DOHH2 (cell line): ENCODE measurements at regions not wholly inside any gene's neighbourhood (a gene's known extent, or its start where the extent isn't known, plus 50 kb on each side); places are given as distances from the start of the nearest gene placed in this dataset.

Source experiments
- H3F3A ChIP-seq: fragments of 200-600 bp; sonication (generic), shearing (Covaris generic); 2 replicates; pipeline ENCODE4 v1.6.0; 2016; ENCODE audit warnings: antibody characterized with exemption, mild to moderate bottlenecking; ENCODE audit not compliant: control insufficient read depth, insufficient read depth
- H3K27ac ChIP-seq: fragments of 200-600 bp; sonication (generic); 2 replicates; pipeline ENCODE4 v1.5.1; 2014; ENCODE audit warnings: low read depth, mild to moderate bottlenecking, low read length, moderate library complexity
- H3K27me3 ChIP-seq: fragments of 200-600 bp; sonication (generic); 2 replicates; pipeline ENCODE4 v1.6.1; 2014; ENCODE audit warnings: mild to moderate bottlenecking, low read length, mixed read lengths; ENCODE audit not compliant: control insufficient read depth
- H3K36me3 ChIP-seq: fragments of 200-600 bp; sonication (generic); 2 replicates; pipeline ENCODE4 v1.6.1; 2014; ENCODE audit warnings: mild to moderate bottlenecking, low read length, moderate library complexity, mixed read lengths; ENCODE audit not compliant: control insufficient read depth
- H3K4me1 ChIP-seq: fragments of 200-600 bp; sonication (generic); 2 replicates; pipeline ENCODE4 v1.6.1; 2014; ENCODE audit warnings: mild to moderate bottlenecking, low read length, mixed read lengths; ENCODE audit not compliant: control insufficient read depth
- H3K4me2 ChIP-seq: fragments of 200-600 bp; sonication (generic); 2 replicates; pipeline ENCODE4 v1.6.0; 2014; ENCODE audit warnings: mild to moderate bottlenecking, low read length, moderate library complexity
- H3K4me3 ChIP-seq: fragments of 200-600 bp; sonication (generic); 2 replicates; pipeline ENCODE4 v1.5.1; 2014; ENCODE audit warnings: mild to moderate bottlenecking, low read length, mixed read lengths
- H3K79me2 ChIP-seq: fragments of 200-600 bp; sonication (generic); 2 replicates; pipeline ENCODE4 v1.6.1; 2014; ENCODE audit warnings: mild to moderate bottlenecking, low read length, mixed read lengths; ENCODE audit not compliant: control insufficient read depth
- H3K9me2 ChIP-seq: fragments of 200-600 bp; sonication (generic); replicated peaks from 2 replicates; pipeline ENCODE4 v1.6.1; 2014; ENCODE audit warnings: mild to moderate bottlenecking, low read length, mixed read lengths; ENCODE audit not compliant: control insufficient read depth
- H3K9me3 ChIP-seq: fragments of 200-600 bp; sonication (generic); 2 replicates; pipeline ENCODE4 v1.6.1; 2014; ENCODE audit warnings: antibody characterized with exemption, low read length, mixed read lengths; ENCODE audit not compliant: control insufficient read depth, insufficient read depth
- H4K20me1 ChIP-seq: fragments of 200-600 bp; sonication (generic); 2 replicates; pipeline ENCODE4 v1.6.0; 2014; ENCODE audit warnings: low read depth, mild to moderate bottlenecking, antibody characterized with exemption, low read length, moderate library complexity; ENCODE audit not compliant: control insufficient read depth, insufficient read depth
- EZH2phosphoT487 ChIP-seq: fragments of 200-600 bp; sonication (generic); IDR thresholded peaks from 2 replicates; pipeline ENCODE4 v1.6.1; 2017; ENCODE audit warnings: borderline replicate concordance, mild to moderate bottlenecking, antibody characterized with exemption, low read length, moderate library complexity, mixed read lengths
- TF ChIP-seq, protein P1 (sequence below): fragments of 200-600 bp; sonication (generic); IDR thresholded peaks from one replicate; pipeline ENCODE4 v1.5.1; 2014; ENCODE audit warnings: antibody characterized with exemption, mild to moderate bottlenecking, low read depth, low read length; ENCODE audit not compliant: poor library complexity, severe bottlenecking

DNA sequence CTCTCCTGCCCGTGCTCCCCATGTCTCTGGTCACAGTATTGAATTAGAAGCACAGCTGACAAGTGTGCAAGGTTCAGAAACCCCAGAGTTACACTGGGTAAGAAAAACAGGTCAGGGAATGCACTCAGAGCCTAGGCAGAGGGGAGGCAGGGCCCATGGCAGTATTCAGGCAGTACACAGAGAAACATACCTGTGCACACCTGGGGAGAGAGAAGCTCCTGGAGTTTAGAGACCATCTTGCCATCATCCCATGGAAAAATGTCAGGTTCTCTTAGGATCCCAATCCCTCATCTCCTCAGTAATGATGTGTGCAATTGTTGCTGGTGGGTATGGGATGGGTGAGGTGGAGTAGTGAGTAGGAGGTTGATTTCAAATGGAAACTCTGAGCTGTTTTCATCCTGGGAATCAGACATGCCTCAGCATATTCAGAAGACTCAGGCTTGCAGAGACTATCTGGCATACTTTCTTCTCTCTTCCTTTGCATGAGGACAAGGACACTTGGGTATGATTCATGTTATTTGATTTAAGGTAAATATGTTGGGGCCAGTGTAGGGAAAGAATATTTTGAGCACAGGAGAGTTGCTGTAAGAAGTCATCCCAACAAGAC is 228.5 kb downstream of the ESM1 start:
- Histone ChIP-seq H3K4me2 (no peak overlapping the region), H3F3A (no peaks in the 10 kb centered on the region), H3K27ac (no peak overlapping the region), H3K4me1 (peaks cover 40% of the 10 kb centered on the region), H3K36me3 (no peaks in the 10 kb centered on the region), H3K4me3 (no peak overlapping the region), H3K9me3 (no peaks in the 10 kb centered on the region), H3K79me2 (no peaks in the 10 kb centered on the region), H4K20me1 (no peaks in the 10 kb centered on the region), H3K9me2 (no peaks in the 10 kb centered on the region), H3K27me3 (no peaks in the 10 kb centered on the region)
- TF ChIP-seq, protein P1, sequence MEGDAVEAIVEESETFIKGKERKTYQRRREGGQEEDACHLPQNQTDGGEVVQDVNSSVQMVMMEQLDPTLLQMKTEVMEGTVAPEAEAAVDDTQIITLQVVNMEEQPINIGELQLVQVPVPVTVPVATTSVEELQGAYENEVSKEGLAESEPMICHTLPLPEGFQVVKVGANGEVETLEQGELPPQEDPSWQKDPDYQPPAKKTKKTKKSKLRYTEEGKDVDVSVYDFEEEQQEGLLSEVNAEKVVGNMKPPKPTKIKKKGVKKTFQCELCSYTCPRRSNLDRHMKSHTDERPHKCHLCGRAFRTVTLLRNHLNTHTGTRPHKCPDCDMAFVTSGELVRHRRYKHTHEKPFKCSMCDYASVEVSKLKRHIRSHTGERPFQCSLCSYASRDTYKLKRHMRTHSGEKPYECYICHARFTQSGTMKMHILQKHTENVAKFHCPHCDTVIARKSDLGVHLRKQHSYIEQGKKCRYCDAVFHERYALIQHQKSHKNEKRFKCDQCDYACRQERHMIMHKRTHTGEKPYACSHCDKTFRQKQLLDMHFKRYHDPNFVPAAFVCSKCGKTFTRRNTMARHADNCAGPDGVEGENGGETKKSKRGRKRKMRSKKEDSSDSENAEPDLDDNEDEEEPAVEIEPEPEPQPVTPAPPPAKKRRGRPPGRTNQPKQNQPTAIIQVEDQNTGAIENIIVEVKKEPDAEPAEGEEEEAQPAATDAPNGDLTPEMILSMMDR: no peak
- TF ChIP-seq EZH2phosphoT487: no peak

DNA sequence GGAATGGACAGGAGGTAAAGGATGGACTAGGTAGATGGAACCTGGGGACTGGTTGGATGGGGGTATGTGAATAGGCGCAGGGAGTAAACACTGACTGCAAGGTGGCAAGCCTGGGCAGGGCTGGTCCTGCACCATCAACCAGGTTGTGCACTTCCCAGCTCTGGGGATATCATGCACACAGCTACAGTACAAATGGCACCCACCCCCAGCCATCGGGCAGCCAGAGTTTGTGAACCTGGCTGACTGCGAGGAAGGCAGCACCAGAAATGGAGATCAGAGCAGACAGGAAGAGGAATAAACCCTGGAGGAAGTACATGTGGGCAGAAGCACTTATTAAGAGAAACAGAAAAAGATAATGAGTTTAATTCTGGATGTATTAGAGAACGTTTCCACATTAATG is 229.1 kb downstream of the ESM1 start:
- no peak overlapping the region for H3K27ac ChIP-seq
- TF ChIP-seq EZH2phosphoT487: no peak
- TF ChIP-seq, protein P1: no peak
- no peaks in the 10 kb centered on the region for H3K9me3 ChIP-seq
- H3K79me2 ChIP-seq: no peaks in the 10 kb centered on the region
- no peaks in the 10 kb centered on the region for H3K27me3 ChIP-seq
- no peaks in the 10 kb centered on the region for H3K9me2 ChIP-seq
- peaks cover 40% of the 10 kb centered on the region for H3K4me1 ChIP-seq
- no peak overlapping the region for H3K4me3 ChIP-seq
- H4K20me1 ChIP-seq: no peaks in the 10 kb centered on the region
- H3F3A ChIP-seq: no peaks in the 10 kb centered on the region
- no peak overlapping the region for H3K4me2 ChIP-seq
- H3K36me3 ChIP-seq: no peaks in the 10 kb centered on the region

DNA sequence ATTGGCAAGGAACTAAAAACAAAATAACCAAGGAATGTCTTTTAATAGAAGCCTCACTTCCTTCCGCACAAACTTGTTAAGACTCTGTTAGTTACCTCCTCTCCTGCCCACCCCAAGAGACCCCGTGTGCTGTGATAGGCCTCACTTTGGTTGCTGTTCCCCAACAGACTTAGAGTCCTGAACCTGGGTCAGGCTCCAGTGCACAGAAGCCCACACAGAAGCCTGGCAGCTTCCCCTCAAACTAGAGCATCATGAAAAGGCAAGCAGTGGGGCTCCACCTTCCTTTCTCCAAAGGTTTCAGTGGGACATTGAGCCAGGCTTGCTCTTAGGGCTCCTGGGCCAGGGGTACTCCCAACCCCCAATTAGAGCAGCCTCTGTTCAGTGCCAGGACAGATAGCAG is 230.5 kb downstream of the ESM1 start:
- H3K27ac ChIP-seq: no peak overlapping the region

More for the DNA sequence above, 230.5 kb downstream of the ESM1 start:
- no peaks in the 10 kb centered on the region for H3K79me2 ChIP-seq
- H3K4me2 ChIP-seq: no peak overlapping the region
- H4K20me1 ChIP-seq: no peaks in the 10 kb centered on the region
- no peak overlapping the region for H3K4me3 ChIP-seq
- no peaks in the 10 kb centered on the region for H3K36me3 ChIP-seq
- H3F3A ChIP-seq: no peaks in the 10 kb centered on the region
- H3K9me2 ChIP-seq: no peaks in the 10 kb centered on the region
- H3K4me1 ChIP-seq: peaks cover 40% of the 10 kb centered on the region
- TF ChIP-seq EZH2phosphoT487: no peak
- TF ChIP-seq, protein P1: no peak
- no peaks in the 10 kb centered on the region for H3K9me3 ChIP-seq
- H3K27me3 ChIP-seq: no peaks in the 10 kb centered on the region
